Suprapubic skin (tissue), 4 donors: ENCODE measurements at regions not wholly inside any gene's neighbourhood (a gene's known extent, or its start where the extent isn't known, plus 50 kb on each side); places are given as distances from the start of the nearest gene placed in this dataset.

Experiments used
- DNase-seq, 2 donors: peaks; one replicate each; pipeline ENCODE4 v3.0.0-alpha.2; 2019; ENCODE audit warnings: low spot score in 2 of 2
- H3K27ac ChIP-seq: fragments of 200-600 bp; sonication (generic); one replicate; pipeline ENCODE4 v1.5.1; 2019
- H3K27me3 ChIP-seq: fragments of 200-600 bp; sonication (generic); one replicate; pipeline ENCODE4 v1.5.1; 2019
- H3K36me3 ChIP-seq: fragments of 200-600 bp; sonication (generic); one replicate; pipeline ENCODE4 v1.5.1; 2019
- H3K4me1 ChIP-seq: fragments of 200-600 bp; sonication (generic); one replicate; pipeline ENCODE4 v1.5.1; 2019
- H3K4me3 ChIP-seq: fragments of 200-600 bp; sonication (generic); one replicate; pipeline ENCODE4 v1.5.1; 2019; ENCODE audit warnings: mild to moderate bottlenecking
- H3K9me3 ChIP-seq: fragments of 200-600 bp; sonication (generic); one replicate; pipeline ENCODE4 v1.5.1; 2019
- CTCF ChIP-seq, 2 donors: fragments of 200-600 bp in 1 of 2; fragments of 450-650 bp in 1 of 2; sonication (generic) in 1 of 2; IDR thresholded peaks; one replicate each; pipeline ENCODE4 v1.5.1; 2016 to 2019; ENCODE audit warnings: antibody characterized with exemption in 2 of 2, mild to moderate bottlenecking in 1 of 2, moderate library complexity in 1 of 2
- EP300 ChIP-seq: sonication (generic); formaldehyde crosslinking; IDR thresholded peaks from one replicate; pipeline ENCODE4 v1.6.1; 2017; ENCODE audit warnings: antibody characterized with exemption
- POLR2A ChIP-seq, 2 donors: fragments of 450-650 bp; IDR thresholded peaks; one replicate each; pipeline ENCODE4 v1.6.1; 2017; ENCODE audit warnings: antibody characterized with exemption in 2 of 2, mild to moderate bottlenecking in 2 of 2, moderate library complexity in 2 of 2
- POLR2AphosphoS5 ChIP-seq, 3 donors: sonication (generic); formaldehyde crosslinking; IDR thresholded peaks; one replicate each; pipeline ENCODE4 v1.6.1; 2017; ENCODE audit warnings: antibody characterized with exemption in 3 of 3
- WGBS: methylation state at CpG from one replicate; pipeline ENCODE4 v1.1.5; 2018; 5-methylcytosine and 5-hydroxymethylcytosine counted together

- H3K36me3 ChIP-seq = no peaks in the 10 kb centered on the region
- no peaks in the 10 kb centered on the region for H3K27me3 ChIP-seq
- no peak for TF ChIP-seq CTCF (IDR thresholded peaks at IDR 0.05)
- TF ChIP-seq EP300 = no peak
- TF ChIP-seq POLR2AphosphoS5 (IDR thresholded peaks at IDR 0.05) = no peak
- TF ChIP-seq POLR2A (IDR thresholded peaks at IDR 0.05) = no peak
- 88% methylated on average over 3 of the region's 3 CpGs for WGBS
- no peak overlapping the region for H3K27ac ChIP-seq
- no peak overlapping the region for H3K4me3 ChIP-seq
- no peaks in the 10 kb centered on the region for H3K4me1 ChIP-seq
- DNase-seq = no peak
- no peaks in the 10 kb centered on the region for H3K9me3 ChIP-seq
Measured at GRCh38 chr4:79798047-79798446, 275.0 kb downstream of the ANTXR2 start.

- Histone ChIP-seq H3K4me3 (no peak overlapping the region), H3K4me1 (no peaks in the 10 kb centered on the region), H3K36me3 (no peaks in the 10 kb centered on the region), H3K9me3 (no peaks in the 10 kb centered on the region), H3K27ac (no peak overlapping the region), H3K27me3 (no peaks in the 10 kb centered on the region)
- no peak for DNase-seq
- 75% methylated on average over 4 of the region's 4 CpGs for WGBS
- no peak for TF ChIP-seq POLR2A (IDR thresholded peaks at IDR 0.05)
- no peak for TF ChIP-seq EP300
- no peak for TF ChIP-seq CTCF (IDR thresholded peaks at IDR 0.05)
- TF ChIP-seq POLR2AphosphoS5 (IDR thresholded peaks at IDR 0.05) = no peak
Measured at GRCh38 chr4:79796948-79797347, 276.1 kb downstream of the ANTXR2 start.

- H3K4me3 ChIP-seq = no peak overlapping the region
- WGBS = 38% methylated on average over 1 of the region's 1 CpG
- TF ChIP-seq POLR2AphosphoS5 (IDR thresholded peaks at IDR 0.05) (no peak), EP300 (no peak), POLR2A (IDR thresholded peaks at IDR 0.05) (no peak)
- no peaks in the 10 kb centered on the region for H3K36me3 ChIP-seq
- H3K9me3 ChIP-seq = no peaks in the 10 kb centered on the region
- DNase-seq = no peak
- H3K27me3 ChIP-seq = no peaks in the 10 kb centered on the region
- no peak overlapping the region for H3K27ac ChIP-seq
- no peaks in the 10 kb centered on the region for H3K4me1 ChIP-seq
Measured at GRCh38 chr4:79788884-79789283, 284.1 kb downstream of the ANTXR2 start.

GRCh38 chr4:79780129-79780528, 292.9 kb downstream of the ANTXR2 start:
- TF ChIP-seq CTCF (IDR thresholded peaks at IDR 0.05) (no peak), EP300 (no peak), POLR2A (IDR thresholded peaks at IDR 0.05) (no peak), POLR2AphosphoS5 (IDR thresholded peaks at IDR 0.05) (no peak)
- H3K9me3 ChIP-seq = no peaks in the 10 kb centered on the region
- no peak for DNase-seq
- no peaks in the 10 kb centered on the region for H3K27me3 ChIP-seq
- no peaks in the 10 kb centered on the region for H3K4me1 ChIP-seq
- no peak overlapping the region for H3K27ac ChIP-seq
- H3K36me3 ChIP-seq = no peaks in the 10 kb centered on the region
- H3K4me3 ChIP-seq = no peak overlapping the region

- TF ChIP-seq CTCF (IDR thresholded peaks at IDR 0.05) (no peak), POLR2A (IDR thresholded peaks at IDR 0.05) (no peak), EP300 (no peak), POLR2AphosphoS5 (IDR thresholded peaks at IDR 0.05) (no peak)
- Histone ChIP-seq H3K9me3 (peaks cover 5% of the 10 kb centered on the region), H3K27ac (no peak overlapping the region), H3K4me3 (no peak overlapping the region), H3K4me1 (no peaks in the 10 kb centered on the region), H3K27me3 (no peaks in the 10 kb centered on the region), H3K36me3 (no peaks in the 10 kb centered on the region)
- no peak for DNase-seq
Measured at GRCh38 chr4:79772510-79772909, 300.5 kb downstream of the ANTXR2 start.

GRCh38 chr4:79764120-79764519, 308.9 kb downstream of the ANTXR2 start:
- Histone ChIP-seq H3K4me3 (no peak overlapping the region), H3K36me3 (no peaks in the 10 kb centered on the region), H3K27me3 (no peaks in the 10 kb centered on the region), H3K4me1 (no peaks in the 10 kb centered on the region), H3K27ac (no peak overlapping the region), H3K9me3 (no peaks in the 10 kb centered on the region)
- 93% methylated on average over 2 of the region's 2 CpGs for WGBS
- TF ChIP-seq CTCF (IDR thresholded peaks at IDR 0.05) = no peak
- no peak for TF ChIP-seq EP300
- no peak for TF ChIP-seq POLR2AphosphoS5 (IDR thresholded peaks at IDR 0.05)
- no peak for TF ChIP-seq POLR2A (IDR thresholded peaks at IDR 0.05)
- DNase-seq = no peak
